ENCODE measurements at regions not wholly inside any gene's neighbourhood (a gene's known extent, or its start where the extent isn't known, plus 50 kb on each side); places are given as distances from the start of the nearest gene placed in this dataset.

DNA sequence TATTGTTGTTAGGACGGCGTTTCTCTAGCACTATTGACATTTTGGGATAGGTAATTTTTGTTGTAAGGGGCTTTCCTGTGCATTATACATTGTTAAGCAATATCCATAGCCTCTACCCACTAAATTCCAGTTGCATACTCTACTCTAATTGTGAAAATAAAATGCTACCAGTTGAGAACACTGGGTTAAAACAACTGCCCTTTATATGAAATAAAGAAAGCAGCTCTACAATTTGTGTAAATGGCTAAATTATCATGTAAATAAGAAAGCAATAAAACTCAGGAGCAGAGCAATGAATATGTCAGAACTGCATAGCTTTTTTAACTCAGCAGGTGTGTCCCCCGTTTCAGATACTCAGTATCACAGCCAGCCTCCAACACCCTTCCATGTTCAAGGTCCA lies 812.7 kb upstream of the NRXN1 start:
- no peak for DNase-seq (ENCODE audit: low read depth in 4 of 6, low spot score in 6 of 6)
- 25% methylated on average over 1 of the region's 3 CpGs for WGBS (ENCODE audit: insufficient coverage)
- Histone ChIP-seq H3K4me3 (ENCODE audit: low read depth, low read length) (no peak overlapping the region), H3K36me3 (ENCODE audit: control insufficient read depth, insufficient read depth, low read length) (no peaks in the 10 kb centered on the region), H3K4me1 (ENCODE audit: control insufficient read depth, insufficient read depth, low read length) (no peaks in the 10 kb centered on the region), H3K27me3 (ENCODE audit: control insufficient read depth, insufficient read depth, low read length) (no peaks in the 10 kb centered on the region), H3K9me3 (ENCODE audit: control insufficient read depth, insufficient read depth, low read length) (peaks cover 1% of the 10 kb centered on the region), H3K27ac (ENCODE audit: low read depth, low read length) (no peak overlapping the region)

DNA sequence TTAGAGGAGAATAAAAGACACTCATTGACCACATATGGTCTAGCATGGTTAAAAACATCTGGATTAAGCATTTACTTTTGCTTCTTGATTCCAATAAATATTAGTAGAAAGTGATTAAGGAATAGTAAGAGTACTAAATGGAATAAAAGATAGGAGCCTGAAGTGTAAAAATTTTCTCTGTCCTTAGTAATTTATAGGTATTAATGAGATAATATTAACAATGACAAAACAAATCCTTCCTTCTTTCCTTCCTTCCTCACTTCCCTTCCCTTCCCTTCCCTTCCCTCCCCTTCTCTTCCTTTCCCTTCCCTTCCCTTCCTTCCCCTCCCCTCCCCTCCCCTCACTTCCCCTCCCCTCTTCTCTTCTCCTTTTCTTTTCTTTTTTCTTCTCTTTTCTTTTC lies 797.5 kb upstream of the NRXN1 start:
- H3K27me3 ChIP-seq (ENCODE audit: control insufficient read depth, insufficient read depth, low read length): no peaks in the 10 kb centered on the region
- no peak overlapping the region for H3K4me3 ChIP-seq (ENCODE audit: low read depth, low read length)
- H3K27ac ChIP-seq (ENCODE audit: low read depth, low read length): no peak overlapping the region
- no peaks in the 10 kb centered on the region for H3K4me1 ChIP-seq (ENCODE audit: control insufficient read depth, insufficient read depth, low read length)
- no peak for DNase-seq (ENCODE audit: low read depth in 4 of 6, low spot score in 6 of 6)
- no peaks in the 10 kb centered on the region for H3K36me3 ChIP-seq (ENCODE audit: control insufficient read depth, insufficient read depth, low read length)
- H3K9me3 ChIP-seq (ENCODE audit: control insufficient read depth, insufficient read depth, low read length): no peaks in the 10 kb centered on the region

DNA sequence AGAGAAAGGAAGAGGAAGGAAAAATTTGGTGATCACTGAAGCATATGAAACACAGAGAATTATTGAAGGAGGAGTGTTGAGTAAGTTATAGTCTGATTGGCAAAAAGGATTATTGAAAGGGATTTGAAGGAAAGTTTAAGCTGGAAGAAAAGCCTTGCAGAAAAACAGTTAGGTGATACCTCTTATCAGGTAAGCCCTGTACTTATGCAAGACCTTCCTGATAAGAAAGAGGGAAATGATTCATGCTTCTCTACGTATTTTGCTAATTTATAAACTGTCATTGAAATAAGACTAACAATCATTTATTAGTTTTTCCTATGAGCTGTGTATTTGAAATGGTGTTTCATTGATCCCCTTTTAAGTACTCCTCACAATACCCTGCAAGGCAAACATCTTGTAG lies 793.9 kb upstream of the NRXN1 start:
- Histone ChIP-seq H3K27me3 (ENCODE audit: control insufficient read depth, insufficient read depth, low read length) (no peaks in the 10 kb centered on the region), H3K27ac (ENCODE audit: low read depth, low read length) (no peak overlapping the region), H3K9me3 (ENCODE audit: control insufficient read depth, insufficient read depth, low read length) (no peaks in the 10 kb centered on the region), H3K4me1 (ENCODE audit: control insufficient read depth, insufficient read depth, low read length) (no peaks in the 10 kb centered on the region), H3K4me3 (ENCODE audit: low read depth, low read length) (no peak overlapping the region), H3K36me3 (ENCODE audit: control insufficient read depth, insufficient read depth, low read length) (no peaks in the 10 kb centered on the region)
- no CpG with 5 or more reads among the region's 1 CpG for WGBS (ENCODE audit: insufficient coverage)
- DNase-seq (ENCODE audit: low read depth in 4 of 6, low spot score in 6 of 6): no peak

DNA sequence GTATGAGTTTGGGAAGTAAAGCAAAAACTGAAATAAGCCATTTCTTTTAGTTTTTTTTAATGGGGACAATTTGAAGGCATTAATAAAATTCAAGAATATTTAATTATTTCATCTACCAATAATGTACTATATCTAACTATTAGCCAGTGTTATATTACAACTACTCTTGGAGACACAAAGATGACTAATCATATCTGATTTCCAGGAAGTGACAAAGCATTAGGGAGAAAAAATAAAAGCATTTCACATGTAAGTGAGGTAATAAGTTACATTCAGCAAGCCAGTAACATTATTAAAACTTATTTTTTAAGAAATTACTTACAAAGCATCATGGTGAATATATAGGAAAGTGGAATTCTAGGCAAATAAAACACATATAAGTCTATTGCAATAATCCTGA lies 781.3 kb upstream of the NRXN1 start:
- DNase-seq (ENCODE audit: low read depth in 4 of 6, low spot score in 6 of 6): no peak
- H3K27ac ChIP-seq (ENCODE audit: low read depth, low read length): no peak overlapping the region

DNA sequence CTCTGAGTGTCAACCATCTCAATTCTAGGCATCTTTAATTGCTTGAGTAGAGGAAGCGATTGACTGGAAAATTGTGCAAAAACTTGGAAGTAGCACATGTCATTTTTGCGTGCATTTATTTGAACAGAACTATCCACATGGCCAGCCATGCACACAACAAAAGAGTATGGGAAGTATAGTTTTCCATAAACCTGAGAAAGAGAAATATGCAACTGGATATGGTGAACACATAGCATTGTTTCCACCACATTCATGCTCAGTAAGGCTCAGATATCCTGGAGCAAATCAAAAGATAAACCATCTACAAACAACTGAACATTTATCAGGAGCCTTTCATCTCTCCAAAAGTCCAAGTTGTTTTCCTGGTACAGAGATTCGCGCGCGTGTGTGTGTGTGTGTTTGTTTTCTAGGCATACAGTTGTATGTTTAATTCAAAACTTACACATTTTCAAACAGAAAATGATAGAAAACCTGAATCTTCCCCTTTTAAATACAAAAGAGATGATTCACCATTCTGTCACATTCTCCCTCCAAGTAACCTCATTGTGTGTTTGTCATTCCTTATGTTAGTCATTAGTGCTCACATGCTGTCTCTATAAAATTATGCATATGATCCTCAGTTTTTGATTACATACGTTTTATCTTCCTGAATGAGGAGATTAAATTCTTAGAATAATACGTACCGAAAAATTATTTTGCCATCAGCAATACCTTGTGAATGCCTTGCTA lies 780.4 kb upstream of the NRXN1 start:
- Histone ChIP-seq H3K27ac (ENCODE audit: low read depth, low read length) (no peak overlapping the region), H3K36me3 (ENCODE audit: control insufficient read depth, insufficient read depth, low read length) (no peaks in the 10 kb centered on the region), H3K27me3 (ENCODE audit: control insufficient read depth, insufficient read depth, low read length) (no peaks in the 10 kb centered on the region), H3K4me1 (ENCODE audit: control insufficient read depth, insufficient read depth, low read length) (no peaks in the 10 kb centered on the region), H3K9me3 (ENCODE audit: control insufficient read depth, insufficient read depth, low read length) (no peaks in the 10 kb centered on the region), H3K4me3 (ENCODE audit: low read depth, low read length) (no peak overlapping the region)
- DNase-seq (ENCODE audit: low read depth in 4 of 6, low spot score in 6 of 6): no peak
- WGBS (ENCODE audit: insufficient coverage): no CpG with 5 or more reads among the region's 9 CpGs

More for the DNA sequence above, 781.3 kb upstream of the NRXN1 start:
- Histone ChIP-seq H3K4me1 (ENCODE audit: control insufficient read depth, insufficient read depth, low read length) (no peaks in the 10 kb centered on the region), H3K36me3 (ENCODE audit: control insufficient read depth, insufficient read depth, low read length) (no peaks in the 10 kb centered on the region), H3K4me3 (ENCODE audit: low read depth, low read length) (no peak overlapping the region), H3K9me3 (ENCODE audit: control insufficient read depth, insufficient read depth, low read length) (no peaks in the 10 kb centered on the region), H3K27me3 (ENCODE audit: control insufficient read depth, insufficient read depth, low read length) (no peaks in the 10 kb centered on the region)

DNA sequence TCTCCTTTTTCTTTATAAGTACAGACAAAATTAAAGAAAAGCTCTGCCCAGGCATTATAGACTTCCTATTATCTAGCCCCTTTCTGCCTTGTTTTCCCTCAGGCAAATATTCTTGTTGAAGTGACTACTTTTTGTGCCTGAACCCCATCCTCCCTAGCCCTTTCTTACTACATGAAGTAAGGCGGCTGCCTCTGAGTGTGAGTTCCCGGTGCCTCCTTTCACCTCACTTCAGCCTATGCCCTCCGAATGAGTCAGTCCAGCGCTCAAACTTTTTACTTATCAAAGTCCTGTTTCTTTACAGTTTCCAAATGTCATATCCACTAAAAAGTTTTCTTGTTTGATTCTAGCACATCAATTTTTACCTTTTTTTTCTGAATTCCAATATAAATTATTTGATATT lies 778.3 kb upstream of the NRXN1 start:
- H3K36me3 ChIP-seq (ENCODE audit: control insufficient read depth, insufficient read depth, low read length): no peaks in the 10 kb centered on the region
- H3K4me1 ChIP-seq (ENCODE audit: control insufficient read depth, insufficient read depth, low read length): no peaks in the 10 kb centered on the region
- no peaks in the 10 kb centered on the region for H3K9me3 ChIP-seq (ENCODE audit: control insufficient read depth, insufficient read depth, low read length)
- no peaks in the 10 kb centered on the region for H3K27me3 ChIP-seq (ENCODE audit: control insufficient read depth, insufficient read depth, low read length)
- WGBS (ENCODE audit: insufficient coverage): 100% methylated on average over 2 of the region's 4 CpGs
- H3K4me3 ChIP-seq (ENCODE audit: low read depth, low read length): no peak overlapping the region
- DNase-seq (ENCODE audit: low read depth in 4 of 6, low spot score in 6 of 6): no peak
- H3K27ac ChIP-seq (ENCODE audit: low read depth, low read length): no peak overlapping the region

DNA sequence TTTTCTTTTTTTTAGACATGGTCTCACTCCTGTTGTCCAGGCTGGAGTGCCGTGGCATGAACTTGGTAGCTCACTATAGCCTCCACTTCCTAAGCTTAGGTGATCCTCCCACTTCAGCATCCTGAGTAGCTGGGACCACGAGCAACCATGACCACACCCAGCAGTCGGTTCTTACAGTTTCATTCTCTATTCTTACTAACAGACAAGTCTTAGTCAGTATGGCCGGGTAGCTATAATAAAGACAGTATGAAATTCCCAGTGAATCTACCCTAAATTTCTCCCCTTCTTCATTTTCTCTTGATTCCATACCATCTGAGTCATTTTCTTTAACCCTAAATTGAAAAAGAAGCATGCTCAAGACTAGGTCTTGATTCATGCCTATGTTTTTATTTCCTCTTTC lies 775.3 kb upstream of the NRXN1 start:
- 94% methylated on average over 2 of the region's 4 CpGs for WGBS (ENCODE audit: insufficient coverage)
- Histone ChIP-seq H3K4me3 (ENCODE audit: low read depth, low read length) (no peak overlapping the region), H3K27me3 (ENCODE audit: control insufficient read depth, insufficient read depth, low read length) (no peaks in the 10 kb centered on the region)

DNA sequence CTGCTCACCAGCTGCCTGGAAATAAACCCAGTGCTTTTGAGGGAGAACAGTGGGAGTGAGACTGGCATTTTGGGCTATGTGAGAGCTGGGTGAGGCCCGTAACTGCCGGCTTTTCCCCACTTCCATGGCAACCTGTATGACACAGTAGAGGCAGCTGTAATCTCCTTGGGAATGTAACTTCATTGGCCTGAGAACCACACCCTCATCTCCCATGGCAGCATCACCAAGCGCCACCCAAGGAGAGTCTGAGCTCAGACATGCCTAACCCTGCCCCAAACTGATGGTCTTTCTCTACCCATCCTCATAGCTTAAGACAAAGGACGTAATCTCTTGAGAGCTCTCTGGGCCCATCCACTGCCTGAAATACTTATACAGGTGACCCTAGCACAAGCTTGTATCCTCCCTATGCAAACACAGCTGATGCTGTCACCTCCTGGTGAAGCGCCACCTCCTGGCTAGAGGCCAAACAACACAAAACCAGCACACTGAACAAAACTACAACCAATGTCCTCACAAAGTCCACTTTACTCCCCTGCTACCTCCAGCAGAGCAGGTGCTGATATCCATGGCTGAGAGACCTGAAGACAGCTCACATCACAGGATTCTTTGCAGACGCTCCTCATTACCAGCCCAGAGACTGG lies 763.4 kb upstream of the NRXN1 start:
- Histone ChIP-seq H3K4me1 (ENCODE audit: control insufficient read depth, insufficient read depth, low read length) (no peaks in the 10 kb centered on the region), H3K27me3 (ENCODE audit: control insufficient read depth, insufficient read depth, low read length) (no peaks in the 10 kb centered on the region), H3K9me3 (ENCODE audit: control insufficient read depth, insufficient read depth, low read length) (peaks cover 2% of the 10 kb centered on the region), H3K4me3 (ENCODE audit: low read depth, low read length) (no peak overlapping the region), H3K36me3 (ENCODE audit: control insufficient read depth, insufficient read depth, low read length) (no peaks in the 10 kb centered on the region), H3K27ac (ENCODE audit: low read depth, low read length) (no peak overlapping the region)
- 76% methylated on average over 6 of the region's 6 CpGs for WGBS (ENCODE audit: insufficient coverage)
- no peak for DNase-seq (ENCODE audit: low read depth in 4 of 6, low spot score in 6 of 6)

More for the DNA sequence above, 775.3 kb upstream of the NRXN1 start:
- Histone ChIP-seq H3K9me3 (ENCODE audit: control insufficient read depth, insufficient read depth, low read length) (no peaks in the 10 kb centered on the region), H3K4me1 (ENCODE audit: control insufficient read depth, insufficient read depth, low read length) (no peaks in the 10 kb centered on the region), H3K36me3 (ENCODE audit: control insufficient read depth, insufficient read depth, low read length) (no peaks in the 10 kb centered on the region), H3K27ac (ENCODE audit: low read depth, low read length) (no peak overlapping the region)
- DNase-seq (ENCODE audit: low read depth in 4 of 6, low spot score in 6 of 6): no peak

DNA sequence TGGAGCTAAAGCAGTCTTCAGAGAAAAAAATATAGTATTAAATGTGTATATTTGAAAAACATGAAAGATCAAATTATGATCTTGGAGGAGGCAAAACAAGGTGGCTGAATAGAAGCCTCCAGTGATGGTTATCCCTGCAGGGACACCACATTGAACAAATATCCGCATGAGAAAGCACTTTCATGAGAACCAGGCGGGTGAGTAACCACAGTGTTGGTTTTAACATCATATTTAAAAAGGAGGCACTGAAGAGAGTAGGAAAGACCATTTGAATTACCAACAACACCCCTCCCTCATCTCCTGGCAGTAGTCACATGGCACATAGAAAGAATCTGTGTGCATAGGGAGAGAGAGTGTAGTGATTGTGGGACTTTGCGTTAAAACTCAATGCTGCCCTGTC lies 759.6 kb upstream of the NRXN1 start:
- no peak for DNase-seq (ENCODE audit: low read depth in 4 of 6, low spot score in 6 of 6)
- no peaks in the 10 kb centered on the region for H3K36me3 ChIP-seq (ENCODE audit: control insufficient read depth, insufficient read depth, low read length)
- H3K9me3 ChIP-seq (ENCODE audit: control insufficient read depth, insufficient read depth, low read length): no peaks in the 10 kb centered on the region
- H3K27me3 ChIP-seq (ENCODE audit: control insufficient read depth, insufficient read depth, low read length): no peaks in the 10 kb centered on the region
- no peak overlapping the region for H3K4me3 ChIP-seq (ENCODE audit: low read depth, low read length)
- no peak overlapping the region for H3K27ac ChIP-seq (ENCODE audit: low read depth, low read length)
- WGBS (ENCODE audit: insufficient coverage): no CpG with 5 or more reads among the region's 3 CpGs
- no peaks in the 10 kb centered on the region for H3K4me1 ChIP-seq (ENCODE audit: control insufficient read depth, insufficient read depth, low read length)

DNA sequence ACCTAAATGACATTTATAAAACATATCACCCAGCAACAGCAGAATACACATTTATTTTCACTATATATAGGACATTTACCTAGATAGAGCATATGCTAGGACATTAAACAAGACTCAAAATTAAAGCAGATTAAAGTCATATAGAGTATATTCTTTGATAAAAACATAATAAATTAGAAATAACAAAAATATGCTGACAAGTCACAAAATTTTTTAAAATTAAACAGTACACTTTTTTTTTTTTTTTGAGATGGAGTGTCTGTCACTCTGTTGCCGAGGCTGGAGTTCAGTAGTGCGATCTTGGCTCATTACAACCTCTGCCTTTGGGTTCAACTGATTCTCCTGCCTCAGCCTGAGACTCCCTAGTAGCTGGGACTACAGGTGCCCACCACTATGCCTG lies 758.9 kb upstream of the NRXN1 start:
- H3K36me3 ChIP-seq (ENCODE audit: control insufficient read depth, insufficient read depth, low read length): no peaks in the 10 kb centered on the region
- WGBS (ENCODE audit: insufficient coverage): 100% methylated on average over 2 of the region's 2 CpGs
- H3K9me3 ChIP-seq (ENCODE audit: control insufficient read depth, insufficient read depth, low read length): no peaks in the 10 kb centered on the region
- H3K27me3 ChIP-seq (ENCODE audit: control insufficient read depth, insufficient read depth, low read length): no peaks in the 10 kb centered on the region
- no peak for DNase-seq (ENCODE audit: low read depth in 4 of 6, low spot score in 6 of 6)
- H3K27ac ChIP-seq (ENCODE audit: low read depth, low read length): no peak overlapping the region
- no peak overlapping the region for H3K4me3 ChIP-seq (ENCODE audit: low read depth, low read length)
- H3K4me1 ChIP-seq (ENCODE audit: control insufficient read depth, insufficient read depth, low read length): no peaks in the 10 kb centered on the region
